Bronchial epithelial cell (primary cell): ENCODE measurements at regions not wholly inside any gene's neighbourhood (a gene's known extent, or its start where the extent isn't known, plus 50 kb on each side); places are given as distances from the start of the nearest gene placed in this dataset.

Experiments used
- DNase-seq: peaks from one replicate; pipeline ENCODE4 v3.0.0-alpha.2; 2010; ENCODE audit warnings: low read depth
- FAIRE-seq: peaks from 2 replicates; lab custom pipeline; 2011; peaks lifted over from hg19 to GRCh38; lab: Jason Lieb, UNC
- H3K27me3 ChIP-seq: 2 replicates; pipeline ENCODE4 v1.5.1; 2011; ENCODE audit warnings: low read length; ENCODE audit not compliant: control insufficient read depth, insufficient read depth
- H3K36me3 ChIP-seq: 2 replicates; pipeline ENCODE4 v1.5.1; 2011; ENCODE audit warnings: low read length; ENCODE audit not compliant: control insufficient read depth, insufficient read depth
- H3K4me3 ChIP-seq: 2 replicates; pipeline ENCODE4 v1.5.1; 2011; ENCODE audit warnings: mild to moderate bottlenecking, low read depth, low read length, control low read depth
- TF ChIP-seq, protein P1 (sequence below): IDR thresholded peaks from 2 replicates; pipeline ENCODE4 v1.5.1; 2011; ENCODE audit warnings: mild to moderate bottlenecking, moderate library complexity, low read length, control low read depth, inconsistent platforms; ENCODE audit not compliant: insufficient read depth, severe bottlenecking

DNA sequence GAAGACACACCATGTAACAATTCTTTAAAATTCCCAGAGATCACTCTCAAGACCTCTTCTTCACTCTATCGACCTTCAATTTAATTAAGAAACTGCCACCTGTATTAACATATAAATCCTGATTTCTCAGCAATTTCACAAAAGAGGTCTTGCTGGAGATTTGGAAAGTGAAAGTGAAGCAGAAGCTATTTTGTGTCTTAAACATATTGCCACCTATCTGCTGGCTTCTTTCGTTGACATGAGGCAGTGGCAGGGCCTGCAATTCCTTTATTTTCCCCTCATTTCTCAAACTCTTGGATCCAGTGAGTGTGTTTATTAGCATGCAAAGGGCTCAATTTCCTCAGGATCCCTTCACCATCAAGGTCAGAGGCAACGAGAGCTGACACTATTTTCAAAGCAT, 780.2 kb upstream of the SLITRK1 start:
- DNase-seq, result no peak
- Histone ChIP-seq H3K36me3 (no peaks in the 10 kb centered on the region), H3K27me3 (no peaks in the 10 kb centered on the region), H3K4me3 (no peak overlapping the region)
- TF ChIP-seq, protein P1, sequence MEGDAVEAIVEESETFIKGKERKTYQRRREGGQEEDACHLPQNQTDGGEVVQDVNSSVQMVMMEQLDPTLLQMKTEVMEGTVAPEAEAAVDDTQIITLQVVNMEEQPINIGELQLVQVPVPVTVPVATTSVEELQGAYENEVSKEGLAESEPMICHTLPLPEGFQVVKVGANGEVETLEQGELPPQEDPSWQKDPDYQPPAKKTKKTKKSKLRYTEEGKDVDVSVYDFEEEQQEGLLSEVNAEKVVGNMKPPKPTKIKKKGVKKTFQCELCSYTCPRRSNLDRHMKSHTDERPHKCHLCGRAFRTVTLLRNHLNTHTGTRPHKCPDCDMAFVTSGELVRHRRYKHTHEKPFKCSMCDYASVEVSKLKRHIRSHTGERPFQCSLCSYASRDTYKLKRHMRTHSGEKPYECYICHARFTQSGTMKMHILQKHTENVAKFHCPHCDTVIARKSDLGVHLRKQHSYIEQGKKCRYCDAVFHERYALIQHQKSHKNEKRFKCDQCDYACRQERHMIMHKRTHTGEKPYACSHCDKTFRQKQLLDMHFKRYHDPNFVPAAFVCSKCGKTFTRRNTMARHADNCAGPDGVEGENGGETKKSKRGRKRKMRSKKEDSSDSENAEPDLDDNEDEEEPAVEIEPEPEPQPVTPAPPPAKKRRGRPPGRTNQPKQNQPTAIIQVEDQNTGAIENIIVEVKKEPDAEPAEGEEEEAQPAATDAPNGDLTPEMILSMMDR, result no peak
- no peak for FAIRE-seq

GRCh38 chr13:84661718-84662117, 779.4 kb upstream of the SLITRK1 start:
- FAIRE-seq (no peak), DNase-seq (no peak)
- TF ChIP-seq, protein P1, result no peak

GRCh38 chr13:84659359-84659661, 777.0 kb upstream of the SLITRK1 start:
- Histone ChIP-seq H3K36me3 (no peaks in the 10 kb centered on the region), H3K27me3 (no peaks in the 10 kb centered on the region), H3K4me3 (no peak overlapping the region)
- TF ChIP-seq, protein P1, result no peak
- DNase-seq, result peak; percentile 23
- no peak for FAIRE-seq

More at GRCh38 chr13:84661718-84662117, 779.4 kb upstream of the SLITRK1 start:
- no peak overlapping the region for H3K4me3 ChIP-seq
- H3K27me3 ChIP-seq, result no peaks in the 10 kb centered on the region
- H3K36me3 ChIP-seq, result no peaks in the 10 kb centered on the region

DNA sequence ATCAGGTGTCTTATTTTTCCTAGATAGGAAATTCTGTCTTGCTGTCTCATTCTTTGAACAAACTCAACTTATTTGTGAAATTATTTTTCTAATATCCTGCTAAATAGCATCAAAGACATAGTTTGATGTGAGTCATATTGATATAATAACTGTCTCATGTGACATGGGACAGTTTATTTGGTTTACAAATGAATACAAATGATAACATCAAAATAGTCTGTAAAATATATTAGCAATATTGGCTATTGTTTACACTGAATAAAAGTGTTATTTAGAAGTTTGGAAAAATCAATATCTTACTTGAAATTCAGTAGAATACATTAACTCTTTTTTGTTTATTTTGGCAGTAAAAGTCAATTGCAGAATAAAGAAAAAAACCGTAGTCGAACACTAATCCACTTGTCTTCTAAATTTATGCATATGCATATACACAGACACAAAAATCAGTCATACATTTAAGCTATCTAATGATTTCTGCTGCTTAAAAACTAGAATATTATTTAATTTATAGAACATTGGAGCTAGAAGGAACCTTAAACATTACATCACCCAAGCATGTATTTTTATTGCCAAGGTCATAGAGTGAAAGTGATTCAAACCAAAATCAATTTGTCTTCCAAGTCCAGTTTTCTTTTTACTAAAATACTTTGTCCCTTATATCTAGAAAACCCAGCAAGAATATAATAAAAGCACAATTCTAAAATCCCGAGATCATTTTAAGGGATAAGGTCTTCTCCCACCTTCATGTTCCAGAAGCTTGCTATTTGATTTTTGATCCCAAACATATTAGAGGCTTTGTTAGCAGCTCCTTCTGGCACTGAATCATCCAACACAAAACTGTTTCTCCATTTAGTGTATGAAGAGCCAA, 776.5 kb upstream of the SLITRK1 start:
- Histone ChIP-seq H3K36me3 (no peaks in the 10 kb centered on the region), H3K27me3 (no peaks in the 10 kb centered on the region), H3K4me3 (no peak overlapping the region)
- DNase-seq (no peak), FAIRE-seq (no peak)
- TF ChIP-seq, protein P1, result no peak

DNA sequence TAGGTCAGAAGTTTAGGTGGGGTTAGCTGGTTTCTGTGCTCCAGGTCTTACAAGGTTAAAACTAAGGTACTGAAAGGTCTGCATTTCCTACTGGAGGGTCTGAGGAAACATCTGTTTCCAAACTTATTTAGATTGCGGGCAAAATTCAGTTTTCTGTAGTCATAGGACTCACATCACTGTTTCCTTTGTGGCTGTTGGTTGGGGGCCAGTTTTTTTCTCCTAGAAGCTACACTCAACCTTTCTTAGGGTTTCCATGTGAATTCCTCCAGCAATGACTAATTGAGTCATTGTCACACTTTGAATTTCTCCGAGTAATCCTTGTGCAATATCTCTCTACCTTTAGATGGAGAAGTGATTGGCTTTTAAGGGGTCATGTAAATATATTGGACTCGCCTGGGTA, 773.4 kb upstream of the SLITRK1 start:
- Histone ChIP-seq H3K27me3 (no peaks in the 10 kb centered on the region), H3K4me3 (no peak overlapping the region), H3K36me3 (no peaks in the 10 kb centered on the region)
- FAIRE-seq (no peak), DNase-seq (no peak)
- TF ChIP-seq, protein P1, result no peak
